ENCODE measurements at regions not wholly inside any gene's neighbourhood (a gene's known extent, or its start where the extent isn't known, plus 50 kb on each side); places are given as distances from the start of the nearest gene placed in this dataset.

GRCh38 chr20:40946451-40946850 is 82.2 kb upstream of the TOP1 start:
- no peak overlapping the region for H3K27ac ChIP-seq
- no peak for DNase-seq
- intact Hi-C loops (cut with DNase I): no loop called here
- 75 to 89% methylated on average over 11 of the region's 11 CpGs for WGBS, 2 donors
- H3K4me1 ChIP-seq: no peaks in the 10 kb centered on the region
- H3K27me3 ChIP-seq: peaks cover 0 to 8% (median 0%) of the 10 kb centered on the region in 3 donors
- H3K4me3 ChIP-seq: no peak overlapping the region
- H3K9me3 ChIP-seq: no peaks in the 10 kb centered on the region
- H3K36me3 ChIP-seq: no peaks in the 10 kb centered on the region
- TF ChIP-seq POLR2AphosphoS5 (IDR thresholded peaks at IDR 0.05): no peak

- H3K4me1 ChIP-seq: no peaks in the 10 kb centered on the region
- no peak overlapping the region for H3K4me3 ChIP-seq
- TF ChIP-seq POLR2A (IDR thresholded peaks at IDR 0.05) (no peak), CTCF (IDR thresholded peaks at IDR 0.05) (no peak), POLR2AphosphoS5 (IDR thresholded peaks at IDR 0.05) (no peak), EP300 (IDR thresholded peaks at IDR 0.05) (no peak)
- intact Hi-C loops (cut with DNase I): no loop called here
- DNase-seq: no peak
- peaks cover 0 to under 1% (median 0%) of the 10 kb centered on the region in 4 donors for H3K9me3 ChIP-seq
- peaks cover 0 to 8% (median 0%) of the 10 kb centered on the region in 3 donors for H3K27me3 ChIP-seq
- WGBS, 2 donors: 80 to 82% methylated on average over 8 of the region's 8 CpGs
- H3K27ac ChIP-seq: no peak overlapping the region
- no peaks in the 10 kb centered on the region for H3K36me3 ChIP-seq
Measured at GRCh38 chr20:40948465-40949267, 80.0 kb upstream of the TOP1 start.

DNA sequence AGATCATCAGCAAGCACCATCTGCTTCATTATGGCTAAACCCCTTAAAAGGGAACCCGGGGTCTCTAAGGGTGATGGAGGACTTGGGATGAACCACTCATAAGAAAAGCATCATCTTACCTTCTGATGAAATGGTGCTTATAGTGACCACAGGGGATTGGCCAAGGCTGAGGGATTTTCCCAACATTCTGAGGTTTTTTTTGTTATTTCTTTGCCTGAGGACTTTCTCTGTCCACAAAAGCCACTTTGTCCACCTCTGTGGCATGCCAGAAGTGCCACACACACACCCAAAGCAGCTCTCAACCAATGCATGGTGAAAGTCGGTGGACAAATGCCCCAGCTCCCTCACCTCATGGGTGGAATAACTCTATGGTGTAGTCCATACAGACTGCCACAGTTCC is 79.3 kb upstream of the TOP1 start:
- intact Hi-C loops (cut with DNase I): no loop called here
- Histone ChIP-seq H3K4me1 (no peaks in the 10 kb centered on the region), H3K9me3 (peaks cover 0 to 4% (median 0%) of the 10 kb centered on the region in 4 donors), H3K4me3 (no peak overlapping the region), H3K27ac (no peak overlapping the region), H3K27me3 (peaks cover 0 to 8% (median 0%) of the 10 kb centered on the region in 3 donors), H3K36me3 (no peaks in the 10 kb centered on the region)
- 64 to 82% methylated on average over 2 of the region's 2 CpGs for WGBS, 2 donors
- peak; percentile 30 for DNase-seq
- TF ChIP-seq POLR2A (IDR thresholded peaks at IDR 0.05) (no peak), POLR2AphosphoS5 (IDR thresholded peaks at IDR 0.05) (no peak), EP300 (IDR thresholded peaks at IDR 0.05) (no peak), CTCF (IDR thresholded peaks at IDR 0.05) (no peak)

DNA sequence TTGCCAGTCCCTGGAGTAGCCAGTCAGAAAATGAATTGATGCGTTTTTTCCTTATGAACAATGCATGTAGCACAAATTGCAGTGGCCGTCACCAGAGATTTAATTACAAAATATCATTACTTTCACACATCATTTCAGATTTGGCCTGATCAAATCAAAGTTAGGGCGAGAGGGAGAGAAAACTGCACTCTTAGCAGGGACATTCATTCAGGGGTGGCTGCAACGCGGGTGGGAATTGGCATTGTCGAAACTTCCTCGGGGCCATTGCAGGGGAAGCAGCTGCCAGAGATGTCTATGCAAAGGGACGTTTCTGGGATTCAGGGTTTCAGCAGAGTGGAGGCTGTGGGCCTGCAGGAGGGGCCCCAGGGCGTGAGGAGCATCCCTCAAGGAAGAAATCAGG is 76.5 kb upstream of the TOP1 start:
- Histone ChIP-seq H3K27me3 (peaks cover 0 to 8% (median 0%) of the 10 kb centered on the region in 3 donors), H3K4me1 (no peaks in the 10 kb centered on the region), H3K36me3 (no peaks in the 10 kb centered on the region), H3K9me3 (peaks cover 0 to 4% (median 0%) of the 10 kb centered on the region in 4 donors), H3K27ac (no peak overlapping the region), H3K4me3 (no peak overlapping the region)
- DNase-seq: peak; percentile 28
- intact Hi-C loops (cut with DNase I): no loop called here
- 71 to 75% methylated on average over 9 of the region's 9 CpGs for WGBS, 2 donors
- TF ChIP-seq CTCF (IDR thresholded peaks at IDR 0.05): no peak
- TF ChIP-seq EP300 (IDR thresholded peaks at IDR 0.05): no peak
- TF ChIP-seq POLR2A (IDR thresholded peaks at IDR 0.05): no peak
- TF ChIP-seq POLR2AphosphoS5 (IDR thresholded peaks at IDR 0.05): no peak

GRCh38 chr20:40953416-40953815 is 75.2 kb upstream of the TOP1 start:
- H3K36me3 ChIP-seq: no peaks in the 10 kb centered on the region
- H3K27ac ChIP-seq: no peak overlapping the region
- TF ChIP-seq EP300 (IDR thresholded peaks at IDR 0.05) (no peak), CTCF (IDR thresholded peaks at IDR 0.05) (no peak), POLR2AphosphoS5 (IDR thresholded peaks at IDR 0.05) (no peak), POLR2A (IDR thresholded peaks at IDR 0.05) (no peak)
- no peak overlapping the region for H3K4me3 ChIP-seq
- DNase-seq: peak; percentile 6
- WGBS, 2 donors: 85 to 86% methylated on average over 2 of the region's 2 CpGs
- intact Hi-C loops (cut with DNase I): no loop called here
- no peaks in the 10 kb centered on the region for H3K4me1 ChIP-seq
- H3K27me3 ChIP-seq: peaks cover 0 to 8% (median 0%) of the 10 kb centered on the region in 3 donors
- peaks cover 0 to 4% (median 0%) of the 10 kb centered on the region in 4 donors for H3K9me3 ChIP-seq
